ENCODE measurements at regions not wholly inside any gene's neighbourhood (a gene's known extent, or its start where the extent isn't known, plus 50 kb on each side); places are given as distances from the start of the nearest gene placed in this dataset.
"Not testable (repeated sequence)": the region's sequence is repeated elsewhere in the genome, so short reads cannot be mapped to it uniquely, and the experiment has no call there.

DNA sequence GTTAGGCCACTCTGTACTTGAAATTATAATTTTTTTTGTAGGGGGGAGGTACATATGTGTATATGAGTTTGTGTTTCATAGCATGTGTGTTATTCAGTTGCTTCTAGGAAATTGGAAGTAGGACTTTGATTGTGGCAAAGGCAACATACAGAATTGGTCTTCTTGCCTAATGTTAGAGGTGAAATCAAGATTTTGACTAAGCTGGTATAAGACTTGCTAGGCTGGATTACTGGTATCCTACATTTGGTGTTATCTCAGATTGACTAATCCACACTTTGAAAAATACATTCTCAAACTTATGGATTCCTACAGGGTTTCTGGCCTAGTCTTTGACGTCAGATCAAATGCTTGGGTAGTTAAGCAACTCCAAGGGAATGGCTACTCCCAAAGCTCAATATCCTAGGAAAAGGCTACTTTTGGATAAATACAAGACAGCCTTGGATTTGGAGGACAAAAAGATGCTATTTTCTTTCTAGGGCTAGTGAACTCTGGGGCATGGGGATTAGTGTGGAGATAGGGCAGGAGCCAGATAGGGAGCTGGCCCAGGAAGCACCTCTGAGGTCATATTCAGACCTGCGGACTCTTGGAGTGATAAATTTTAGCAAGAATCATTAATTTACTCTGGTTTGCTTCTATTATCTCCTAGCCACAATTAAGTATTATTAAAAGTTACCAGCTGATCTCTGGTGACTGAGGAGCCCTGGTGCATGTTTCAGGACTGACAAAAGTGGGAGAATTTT lies 144.0 kb upstream of the RPS23 start:
- ATAC-seq (ENCODE audit: insufficient read depth, low FRiP score) (no peak), DNase-seq (no peak)
- WGBS, 2 donors: 37 to 66% methylated on average over 2 of the region's 2 CpGs
- Histone ChIP-seq H3K9ac (ENCODE audit: insufficient read depth in 1 of 2, low read length in 2 of 2) (no peak overlapping the region), H3K27me3 (ENCODE audit: control insufficient read depth in 3 of 3, insufficient read depth in 3 of 3, low read length in 2 of 3) (no peaks in the 10 kb centered on the region), H3K4me3 (no peak overlapping the region), H3K27ac (ENCODE audit: low read depth in 1 of 2, low read length in 1 of 2) (peak overlapping the region; percentile 35 to 70), H3K36me3 (ENCODE audit: control insufficient read depth in 4 of 4, insufficient read depth in 4 of 4, low read length in 4 of 4) (no peaks in the 10 kb centered on the region), H3K4me1 (ENCODE audit: control insufficient read depth in 5 of 5, insufficient read depth in 5 of 5, low read length in 5 of 5) (peaks cover 0 to 11% (median 0%) of the 10 kb centered on the region in 5 donors), H3K9me3 (ENCODE audit: control insufficient read depth in 4 of 4, insufficient read depth in 3 of 4, low read length in 3 of 4) (no peaks in the 10 kb centered on the region)
- TF ChIP-seq, protein P1, sequence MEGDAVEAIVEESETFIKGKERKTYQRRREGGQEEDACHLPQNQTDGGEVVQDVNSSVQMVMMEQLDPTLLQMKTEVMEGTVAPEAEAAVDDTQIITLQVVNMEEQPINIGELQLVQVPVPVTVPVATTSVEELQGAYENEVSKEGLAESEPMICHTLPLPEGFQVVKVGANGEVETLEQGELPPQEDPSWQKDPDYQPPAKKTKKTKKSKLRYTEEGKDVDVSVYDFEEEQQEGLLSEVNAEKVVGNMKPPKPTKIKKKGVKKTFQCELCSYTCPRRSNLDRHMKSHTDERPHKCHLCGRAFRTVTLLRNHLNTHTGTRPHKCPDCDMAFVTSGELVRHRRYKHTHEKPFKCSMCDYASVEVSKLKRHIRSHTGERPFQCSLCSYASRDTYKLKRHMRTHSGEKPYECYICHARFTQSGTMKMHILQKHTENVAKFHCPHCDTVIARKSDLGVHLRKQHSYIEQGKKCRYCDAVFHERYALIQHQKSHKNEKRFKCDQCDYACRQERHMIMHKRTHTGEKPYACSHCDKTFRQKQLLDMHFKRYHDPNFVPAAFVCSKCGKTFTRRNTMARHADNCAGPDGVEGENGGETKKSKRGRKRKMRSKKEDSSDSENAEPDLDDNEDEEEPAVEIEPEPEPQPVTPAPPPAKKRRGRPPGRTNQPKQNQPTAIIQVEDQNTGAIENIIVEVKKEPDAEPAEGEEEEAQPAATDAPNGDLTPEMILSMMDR (IDR thresholded peaks at IDR 0.05; ENCODE audit: control extremely low read depth, extremely low read depth): no peak

- TF ChIP-seq, protein P1 (IDR thresholded peaks at IDR 0.05; ENCODE audit: control extremely low read depth, extremely low read depth): no peak
- no peaks in the 10 kb centered on the region for H3K36me3 ChIP-seq (ENCODE audit: control insufficient read depth in 4 of 4, insufficient read depth in 4 of 4, low read length in 4 of 4)
- ATAC-seq (ENCODE audit: insufficient read depth, low FRiP score) (peak; percentile 65), DNase-seq (peak in 1 of 3 donors; percentile 75)
- H3K4me3 ChIP-seq: no peak overlapping the region
- no peak overlapping the region for H3K27ac ChIP-seq (ENCODE audit: low read depth in 1 of 2, low read length in 1 of 2)
- WGBS, 2 donors: 91 to 92% methylated on average over 3 of the region's 3 CpGs
- no peaks in the 10 kb centered on the region for H3K27me3 ChIP-seq (ENCODE audit: control insufficient read depth in 3 of 3, insufficient read depth in 3 of 3, low read length in 2 of 3)
- peaks cover 0 to 11% (median 0%) of the 10 kb centered on the region in 5 donors for H3K4me1 ChIP-seq (ENCODE audit: control insufficient read depth in 5 of 5, insufficient read depth in 5 of 5, low read length in 5 of 5)
- no peak overlapping the region for H3K9ac ChIP-seq (ENCODE audit: insufficient read depth in 1 of 2, low read length in 2 of 2)
- no peaks in the 10 kb centered on the region for H3K9me3 ChIP-seq (ENCODE audit: control insufficient read depth in 4 of 4, insufficient read depth in 3 of 4, low read length in 3 of 4)
Observed at GRCh38 chr5:82421119-82421518, 143.0 kb upstream of the RPS23 start.

DNA sequence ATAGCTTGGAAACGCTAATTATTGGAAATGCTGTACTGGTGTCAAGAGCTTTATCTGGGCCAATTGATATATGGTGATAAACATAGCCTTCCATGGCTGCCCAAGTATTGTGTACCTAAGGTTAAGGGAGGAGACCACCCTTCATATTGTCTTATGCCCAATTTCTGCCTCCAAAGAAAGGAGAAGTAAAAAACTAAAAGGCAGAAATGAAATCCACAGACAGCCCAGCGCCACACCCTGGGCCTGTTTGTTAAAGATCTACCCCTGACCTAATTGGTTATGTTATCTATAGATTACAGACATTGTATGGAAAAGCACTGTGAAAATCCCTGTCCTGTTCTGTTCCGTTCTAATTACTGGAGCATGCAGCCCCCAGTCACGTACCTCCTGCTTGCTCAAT lies 142.4 kb upstream of the RPS23 start:
- DNase-seq; H3K4me3 ChIP-seq; H3K27me3 ChIP-seq (ENCODE audit: control insufficient read depth in 3 of 3, insufficient read depth in 3 of 3, low read length in 2 of 3); H3K27ac ChIP-seq (ENCODE audit: low read depth in 1 of 2, low read length in 1 of 2); H3K36me3 ChIP-seq (ENCODE audit: control insufficient read depth in 4 of 4, insufficient read depth in 4 of 4, low read length in 4 of 4); H3K9me3 ChIP-seq (ENCODE audit: control insufficient read depth in 4 of 4, insufficient read depth in 3 of 4, low read length in 3 of 4); ATAC-seq (ENCODE audit: insufficient read depth, low FRiP score); H3K9ac ChIP-seq (ENCODE audit: insufficient read depth in 1 of 2, low read length in 2 of 2): not testable (repeated sequence)
- peaks cover 0 to 11% (median 0%) of the 10 kb centered on the region in 5 donors for H3K4me1 ChIP-seq (ENCODE audit: control insufficient read depth in 5 of 5, insufficient read depth in 5 of 5, low read length in 5 of 5)
- 77 to 81% methylated on average over 4 of the region's 4 CpGs for WGBS, 2 donors

DNA sequence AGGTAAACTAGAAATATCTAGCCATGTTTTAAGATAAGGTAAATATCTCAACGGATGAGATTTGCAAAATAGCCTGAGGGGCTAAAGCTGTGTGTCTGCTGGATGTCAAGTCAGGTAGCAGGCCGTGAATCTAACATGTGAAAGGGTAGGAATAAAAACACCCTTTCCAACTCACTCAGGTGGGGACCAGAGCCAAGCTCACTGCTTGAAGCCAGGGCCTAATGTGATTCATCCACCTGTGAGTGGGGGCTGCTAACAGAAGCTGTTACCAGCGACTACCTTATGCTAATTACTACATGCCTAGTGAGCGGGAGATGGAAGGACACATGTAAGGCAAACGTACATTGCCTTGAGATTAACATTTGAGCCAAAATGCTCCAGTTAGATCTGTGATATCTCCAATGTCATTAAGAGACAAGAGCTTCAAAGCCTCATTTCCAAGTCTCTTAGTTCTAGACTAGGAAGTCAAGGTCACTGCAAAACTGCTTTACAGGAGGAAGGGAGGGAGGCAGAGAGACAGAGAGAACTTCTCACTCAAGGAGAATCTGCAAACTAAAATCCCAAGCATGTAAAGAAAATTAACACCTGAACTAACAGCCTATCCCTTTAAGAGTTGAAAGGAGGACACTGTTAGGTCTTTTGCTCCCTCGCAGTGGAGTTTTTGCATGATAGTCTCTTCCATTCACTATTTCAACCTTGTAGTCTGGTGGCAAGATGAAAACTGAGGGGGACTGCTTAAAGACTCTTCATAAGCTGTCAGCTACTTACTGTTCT lies 141.6 kb upstream of the RPS23 start:
- 86 to 93% methylated on average over 6 of the region's 6 CpGs for WGBS, 2 donors
- Histone ChIP-seq H3K27ac (ENCODE audit: low read depth in 1 of 2, low read length in 1 of 2) (no peak overlapping the region), H3K36me3 (ENCODE audit: control insufficient read depth in 4 of 4, insufficient read depth in 4 of 4, low read length in 4 of 4) (no peaks in the 10 kb centered on the region), H3K27me3 (ENCODE audit: control insufficient read depth in 3 of 3, insufficient read depth in 3 of 3, low read length in 2 of 3) (no peaks in the 10 kb centered on the region), H3K9ac (ENCODE audit: insufficient read depth in 1 of 2, low read length in 2 of 2) (no peak overlapping the region), H3K4me3 (no peak overlapping the region), H3K9me3 (ENCODE audit: control insufficient read depth in 4 of 4, insufficient read depth in 3 of 4, low read length in 3 of 4) (no peaks in the 10 kb centered on the region), H3K4me1 (ENCODE audit: control insufficient read depth in 5 of 5, insufficient read depth in 5 of 5, low read length in 5 of 5) (peaks cover 0 to 11% (median 0%) of the 10 kb centered on the region in 5 donors)
- TF ChIP-seq, protein P1 (IDR thresholded peaks at IDR 0.05; ENCODE audit: control extremely low read depth, extremely low read depth): no peak
- ATAC-seq (ENCODE audit: insufficient read depth, low FRiP score) (no peak), DNase-seq (no peak)
